Mononuclear cell (primary cell): ENCODE measurements at regions not wholly inside any gene's neighbourhood (a gene's known extent, or its start where the extent isn't known, plus 50 kb on each side); places are given as distances from the start of the nearest gene placed in this dataset.

ENCODE experiments used
- H3K27me3 ChIP-seq: 2 replicates; pipeline ENCODE4 v1.6.0; 2011; ENCODE audit warnings: low read length, control low read depth; ENCODE audit not compliant: insufficient read depth
- H3K4me1 ChIP-seq: 2 replicates; pipeline ENCODE4 v1.5.1; 2011; ENCODE audit warnings: mild to moderate bottlenecking, low read length, control low read depth; ENCODE audit not compliant: insufficient read depth
- H3K4me3 ChIP-seq: 2 replicates; pipeline ENCODE4 v1.5.1; 2011; ENCODE audit warnings: mild to moderate bottlenecking, low read length, moderate library complexity
- H3K9me3 ChIP-seq: 2 replicates; pipeline ENCODE4 v1.5.1; 2011; ENCODE audit warnings: low read depth, mild to moderate bottlenecking, control low read depth, low read length

DNA sequence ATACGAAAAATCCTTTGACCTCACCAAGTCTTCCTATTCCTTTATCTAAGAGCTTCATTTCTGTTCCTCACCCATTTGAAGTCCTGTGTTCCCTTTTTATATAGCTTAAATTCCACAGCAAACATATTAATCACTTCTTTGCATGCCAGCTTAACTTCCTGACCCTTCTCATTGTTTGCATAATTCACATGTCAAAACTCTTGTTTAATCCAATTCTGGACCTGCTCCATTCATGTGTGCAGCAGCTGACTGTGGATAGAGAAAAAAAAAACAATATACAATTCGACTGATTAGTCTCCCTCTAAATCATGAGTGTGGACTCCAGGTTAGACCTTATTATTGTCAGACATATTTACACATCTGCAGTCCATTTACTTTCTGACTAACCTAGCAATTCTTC, 991.2 kb upstream of the TENM4 start:
- H3K4me3 ChIP-seq: no peak overlapping the region
- no peaks in the 10 kb centered on the region for H3K27me3 ChIP-seq
- H3K4me1 ChIP-seq: no peaks in the 10 kb centered on the region
- H3K9me3 ChIP-seq: no peaks in the 10 kb centered on the region

DNA sequence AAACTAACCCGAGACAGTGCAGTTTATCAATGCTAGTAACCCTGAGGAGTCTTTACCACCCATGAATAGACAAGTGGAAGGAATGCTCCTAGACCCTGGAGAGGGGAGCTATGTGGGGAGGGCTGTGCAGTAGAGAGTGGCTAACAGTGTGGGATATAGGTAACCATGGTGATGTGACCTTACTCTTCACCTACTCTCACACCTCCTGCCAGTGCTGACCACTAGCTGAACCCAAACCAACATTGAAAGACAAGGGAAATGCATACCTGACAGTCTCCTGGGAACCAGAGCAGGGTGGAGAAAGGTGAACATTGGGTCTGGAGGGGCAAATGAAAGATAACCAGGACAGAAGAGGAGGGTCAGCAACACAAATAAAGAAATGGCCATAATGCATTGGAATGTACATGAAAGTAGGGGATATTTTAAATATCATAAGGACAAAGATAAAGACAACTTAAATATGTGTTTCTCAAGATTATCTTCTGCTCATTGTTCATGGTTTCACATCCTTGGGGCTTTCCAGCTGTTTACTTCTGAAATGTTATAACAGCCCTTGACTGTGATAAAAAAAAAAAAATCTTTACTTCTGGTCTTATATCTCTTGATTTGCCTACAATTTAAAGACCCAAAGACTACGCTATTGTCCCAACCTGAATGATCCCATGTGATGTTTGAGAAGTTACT, 983.3 kb upstream of the TENM4 start:
- Histone ChIP-seq H3K4me1 (no peaks in the 10 kb centered on the region), H3K4me3 (no peak overlapping the region), H3K27me3 (no peaks in the 10 kb centered on the region), H3K9me3 (no peaks in the 10 kb centered on the region)

DNA sequence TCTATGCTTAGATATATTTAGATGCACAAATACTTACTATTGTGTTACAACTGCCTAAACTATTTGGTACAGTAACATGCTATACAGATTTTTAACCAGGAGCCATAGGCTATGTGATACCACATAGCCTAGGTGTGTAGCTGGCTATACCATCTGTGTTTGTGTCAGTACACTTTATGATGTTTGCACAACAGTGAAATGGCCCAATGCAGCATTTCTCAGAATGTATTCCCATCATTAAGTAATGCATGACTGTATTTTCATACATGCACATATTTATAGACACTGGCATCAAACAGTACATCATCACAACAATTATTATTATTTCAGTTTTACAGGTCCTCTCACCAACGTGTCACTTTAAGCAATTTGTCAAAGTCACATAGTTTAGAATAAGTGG, 979.5 kb upstream of the TENM4 start:
- Histone ChIP-seq H3K9me3 (no peaks in the 10 kb centered on the region), H3K27me3 (no peaks in the 10 kb centered on the region)

DNA sequence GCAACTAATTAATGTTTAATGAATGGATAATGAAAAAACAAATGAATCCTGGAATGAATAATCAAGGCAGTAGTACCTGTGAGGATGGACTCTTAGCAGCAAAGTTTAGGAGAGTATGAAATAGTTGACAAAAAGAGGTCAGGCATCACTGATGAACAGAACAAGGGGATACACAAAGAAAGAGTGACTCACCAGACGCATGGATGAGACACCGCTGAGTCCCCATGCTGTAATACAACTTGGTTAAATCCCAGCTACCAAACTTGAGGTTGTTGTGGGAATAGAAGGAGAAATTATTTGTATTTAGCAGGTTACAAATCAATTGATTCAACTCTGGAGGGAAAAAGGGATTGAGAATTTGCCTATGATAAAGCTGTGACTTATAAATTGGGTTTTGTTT, 976.9 kb upstream of the TENM4 start:
- no peak overlapping the region for H3K4me3 ChIP-seq
- H3K4me1 ChIP-seq: no peaks in the 10 kb centered on the region
- no peaks in the 10 kb centered on the region for H3K9me3 ChIP-seq
- no peaks in the 10 kb centered on the region for H3K27me3 ChIP-seq

More for the DNA sequence above, 979.5 kb upstream of the TENM4 start:
- no peaks in the 10 kb centered on the region for H3K4me1 ChIP-seq
- no peak overlapping the region for H3K4me3 ChIP-seq

- Histone ChIP-seq H3K4me3 (no peak overlapping the region), H3K9me3 (no peaks in the 10 kb centered on the region), H3K27me3 (no peaks in the 10 kb centered on the region), H3K4me1 (no peaks in the 10 kb centered on the region)
These were observed 974.8 kb upstream of the TENM4 start for GRCh38 chr11:80415580-80415979.

DNA sequence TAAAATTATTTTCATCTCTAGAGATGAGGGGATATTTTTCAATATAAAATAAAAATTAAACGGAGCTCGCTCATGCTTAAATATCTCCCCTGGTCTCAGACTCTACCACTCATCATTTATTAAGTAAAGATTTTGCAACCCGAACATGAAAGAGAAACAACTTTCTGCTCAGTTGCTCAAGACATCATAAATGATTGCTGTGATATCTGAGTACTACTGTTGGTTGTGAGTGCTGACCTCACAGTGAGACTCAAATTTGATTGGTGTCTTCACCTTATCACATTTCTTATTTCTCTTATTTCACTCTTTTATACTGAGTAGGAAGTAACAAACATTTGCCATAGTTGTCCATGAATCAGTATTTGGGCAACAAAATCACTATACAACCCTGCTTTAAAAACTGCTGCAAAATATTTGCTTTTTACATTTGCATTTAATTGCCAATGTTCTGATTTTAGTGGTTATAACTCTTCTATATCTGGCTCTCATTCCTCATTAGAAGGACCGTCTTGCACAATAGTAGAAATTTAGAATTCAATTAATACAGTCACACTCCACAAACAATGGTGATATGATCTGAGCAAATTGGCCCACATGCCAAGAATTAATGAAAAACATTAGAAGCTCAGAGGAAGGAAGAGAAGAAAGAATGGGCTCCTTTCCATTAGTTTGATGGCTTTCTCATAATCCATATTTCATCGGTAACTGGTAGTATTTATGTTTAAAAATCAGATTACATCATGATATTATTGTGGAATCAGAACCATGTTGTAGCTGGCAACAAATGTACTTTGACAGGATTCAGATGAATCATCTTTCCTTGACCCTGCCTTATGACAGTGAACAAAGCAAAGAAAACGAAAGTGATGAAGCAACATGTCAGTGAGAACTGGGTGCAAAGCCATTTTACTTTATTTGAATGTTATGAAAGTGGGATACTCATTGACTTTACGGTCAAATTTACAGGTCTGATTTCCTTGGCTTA, 973.6 kb upstream of the TENM4 start:
- no peaks in the 10 kb centered on the region for H3K9me3 ChIP-seq
- no peak overlapping the region for H3K4me3 ChIP-seq
- no peaks in the 10 kb centered on the region for H3K4me1 ChIP-seq

GRCh38 chr11:80412604-80413003, 971.8 kb upstream of the TENM4 start:
- Histone ChIP-seq H3K4me3 (no peak overlapping the region), H3K4me1 (no peaks in the 10 kb centered on the region), H3K9me3 (no peaks in the 10 kb centered on the region), H3K27me3 (no peaks in the 10 kb centered on the region)

More for the DNA sequence above, 973.6 kb upstream of the TENM4 start:
- no peaks in the 10 kb centered on the region for H3K27me3 ChIP-seq

DNA sequence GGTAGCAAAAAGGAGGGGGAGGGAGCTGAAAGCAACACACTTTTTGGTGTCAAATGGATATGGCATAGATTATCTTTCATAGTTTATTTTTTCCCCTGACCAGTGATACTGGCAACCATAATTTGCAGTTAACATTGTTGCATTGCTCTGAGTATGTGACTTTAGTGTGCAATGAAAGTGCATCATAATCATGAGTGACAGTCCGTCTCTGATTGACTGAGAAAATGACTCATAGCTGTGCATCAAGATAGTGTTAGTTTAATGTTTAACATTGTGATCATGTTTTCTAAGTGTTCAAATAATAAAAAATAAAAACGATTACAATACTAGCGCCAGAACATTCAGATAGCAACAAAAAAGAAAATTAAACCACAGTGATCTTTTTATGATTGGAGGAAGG, 952.4 kb upstream of the TENM4 start:
- Histone ChIP-seq H3K4me1 (no peaks in the 10 kb centered on the region), H3K4me3 (no peak overlapping the region), H3K9me3 (no peaks in the 10 kb centered on the region), H3K27me3 (no peaks in the 10 kb centered on the region)

DNA sequence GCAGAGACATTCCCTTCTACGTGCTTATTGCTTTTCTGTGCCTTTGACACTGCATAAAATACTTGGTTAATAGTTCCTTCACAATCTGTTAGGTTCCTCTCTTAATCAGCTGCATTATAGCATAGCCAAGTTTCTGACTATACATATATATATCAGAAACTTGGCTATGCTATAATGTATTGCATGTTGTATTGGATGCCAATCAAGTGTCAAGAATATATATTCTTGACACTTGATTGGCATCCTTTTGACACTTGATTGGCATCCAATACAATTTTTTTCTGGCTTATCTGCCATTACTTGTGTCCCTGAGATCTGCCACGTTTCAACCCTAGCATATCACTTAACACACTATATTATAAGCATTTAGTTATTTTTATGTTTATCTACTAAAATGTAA, 949.7 kb upstream of the TENM4 start:
- Histone ChIP-seq H3K4me3 (no peak overlapping the region), H3K27me3 (no peaks in the 10 kb centered on the region), H3K9me3 (no peaks in the 10 kb centered on the region), H3K4me1 (no peaks in the 10 kb centered on the region)

DNA sequence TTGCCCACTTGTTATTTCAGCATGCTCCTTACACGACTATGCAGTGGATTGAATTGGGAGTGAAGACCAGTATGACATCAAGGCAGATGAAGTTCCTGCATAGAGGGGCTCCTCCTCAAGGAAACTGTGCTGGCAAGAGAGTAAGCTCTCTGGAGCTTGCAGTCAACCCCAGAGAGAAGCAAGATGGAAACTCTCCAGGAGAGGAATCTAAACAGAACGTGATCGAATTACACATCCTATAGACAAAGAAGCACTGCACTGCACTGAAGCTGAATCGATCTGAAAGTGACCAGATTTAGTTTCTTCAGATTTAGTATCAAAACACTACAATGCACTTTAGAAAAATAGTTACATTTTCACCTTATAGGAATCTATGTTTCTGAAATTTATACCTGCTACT, 947.7 kb upstream of the TENM4 start:
- Histone ChIP-seq H3K27me3 (no peaks in the 10 kb centered on the region), H3K9me3 (no peaks in the 10 kb centered on the region), H3K4me3 (no peak overlapping the region), H3K4me1 (no peaks in the 10 kb centered on the region)

- H3K9me3 ChIP-seq: no peaks in the 10 kb centered on the region
- H3K4me1 ChIP-seq: no peaks in the 10 kb centered on the region
- no peaks in the 10 kb centered on the region for H3K27me3 ChIP-seq
- H3K4me3 ChIP-seq: no peak overlapping the region
These were observed 947.3 kb upstream of the TENM4 start for GRCh38 chr11:80388130-80388529.

GRCh38 chr11:80383655-80384054, 942.8 kb upstream of the TENM4 start:
- Histone ChIP-seq H3K9me3 (no peaks in the 10 kb centered on the region), H3K4me3 (no peak overlapping the region), H3K27me3 (no peaks in the 10 kb centered on the region), H3K4me1 (no peaks in the 10 kb centered on the region)

DNA sequence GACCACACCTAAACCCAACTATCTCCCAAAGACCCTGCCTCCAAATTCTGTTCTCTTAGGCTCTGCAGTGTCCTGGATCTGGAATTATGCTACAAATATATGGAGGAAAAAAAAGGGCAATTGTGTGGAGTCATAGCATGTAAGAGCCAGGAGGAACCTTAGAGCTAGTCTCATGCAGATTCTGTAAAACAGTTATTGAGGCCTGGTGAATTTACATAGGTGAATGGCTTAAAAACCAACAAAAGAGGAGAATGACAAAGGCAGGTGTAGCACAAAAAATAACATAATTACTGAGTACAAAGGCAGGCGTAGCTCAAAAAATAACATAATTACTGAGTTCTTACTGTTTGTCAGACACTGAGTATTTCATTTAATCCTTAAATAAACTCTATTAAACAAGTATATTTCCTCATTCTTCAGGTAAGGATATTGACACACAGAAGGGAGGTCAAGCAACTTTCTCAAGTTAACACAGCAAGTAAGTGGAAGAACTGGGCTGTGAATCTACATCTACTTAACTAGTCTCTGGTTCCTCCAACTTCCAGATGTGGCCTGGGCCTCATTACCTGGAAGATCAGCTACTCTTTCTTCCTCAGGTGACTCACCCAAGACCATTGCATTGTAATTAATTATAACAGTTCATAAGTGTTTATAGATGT, 938.9 kb upstream of the TENM4 start:
- Histone ChIP-seq H3K27me3 (no peaks in the 10 kb centered on the region), H3K9me3 (peaks cover 4% of the 10 kb centered on the region), H3K4me1 (no peaks in the 10 kb centered on the region), H3K4me3 (no peak overlapping the region)

- no peaks in the 10 kb centered on the region for H3K4me1 ChIP-seq
- no peaks in the 10 kb centered on the region for H3K27me3 ChIP-seq
- H3K9me3 ChIP-seq: peaks cover 4% of the 10 kb centered on the region
- H3K4me3 ChIP-seq: no peak overlapping the region
These were observed 931.1 kb upstream of the TENM4 start for GRCh38 chr11:80371931-80372330.

DNA sequence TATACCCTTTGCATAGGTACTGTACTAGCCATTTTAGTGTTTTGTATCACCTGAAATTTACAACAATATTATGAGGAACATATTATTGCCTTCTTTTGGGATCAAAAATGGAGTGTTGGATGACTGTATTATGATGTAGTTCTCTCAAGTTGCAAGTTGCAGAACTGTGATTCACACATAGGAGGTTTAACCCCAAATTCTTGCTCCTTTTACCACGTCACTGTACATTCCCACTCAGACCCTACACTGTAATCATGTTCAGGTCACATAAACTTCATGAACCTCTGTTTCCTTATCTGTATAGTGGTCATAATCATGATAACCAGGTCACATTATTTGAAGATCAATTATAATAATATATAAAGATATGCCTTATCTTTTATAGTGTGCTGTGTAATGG, 925.1 kb upstream of the TENM4 start:
- no peaks in the 10 kb centered on the region for H3K4me1 ChIP-seq
- no peak overlapping the region for H3K4me3 ChIP-seq
- H3K9me3 ChIP-seq: no peaks in the 10 kb centered on the region
- no peaks in the 10 kb centered on the region for H3K27me3 ChIP-seq
